DMS 273 (cell line): ENCODE measurements at regions not wholly inside any gene's neighbourhood (a gene's known extent, or its start where the extent isn't known, plus 50 kb on each side); places are given as distances from the start of the nearest gene placed in this dataset.

ENCODE experiments used
- DNase-seq: peaks from one replicate; lab custom pipeline; 2025; ENCODE audit not compliant: unreplicated experiment; lab: John Stamatoyannopoulos, UW

DNA sequence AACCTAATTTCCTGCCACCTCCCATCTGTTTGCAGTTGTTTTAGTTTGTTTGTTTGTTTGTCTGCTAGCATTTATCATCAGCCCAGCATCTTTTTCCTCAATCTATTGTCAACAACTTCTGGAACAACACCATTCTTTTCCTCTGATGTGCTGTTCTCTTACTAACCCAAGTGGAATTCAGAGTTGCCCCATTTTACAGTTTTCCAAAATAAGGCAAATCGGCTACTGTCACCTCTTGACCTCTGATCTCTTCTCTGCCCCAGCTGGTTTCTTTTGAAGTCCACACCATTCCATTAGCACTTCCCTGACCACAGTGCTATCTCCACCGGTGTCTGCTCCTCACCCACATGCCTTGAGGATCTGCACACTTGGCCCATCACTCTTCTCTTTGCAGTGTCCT is 102.4 kb downstream of the EFNB2 start:
- no peak for DNase-seq

DNA sequence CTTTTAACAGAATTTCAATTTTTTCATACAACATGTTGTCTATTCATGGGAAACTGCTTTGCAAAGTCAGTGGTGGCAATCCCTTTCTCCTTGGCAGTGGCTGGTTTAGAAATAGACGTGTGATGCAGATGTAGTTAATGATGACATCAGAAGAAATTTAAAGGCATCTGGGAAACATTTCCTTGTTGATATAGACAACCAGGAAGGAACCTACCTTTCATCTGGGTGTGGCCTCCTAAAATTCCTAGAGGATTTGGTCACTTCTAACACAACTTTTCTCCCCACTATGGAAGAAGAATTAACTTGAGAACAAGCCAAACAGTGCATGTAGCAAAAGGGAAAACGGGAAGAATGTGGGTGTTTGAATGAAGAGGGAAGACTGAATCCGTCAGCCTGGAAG is 102.8 kb downstream of the EFNB2 start:
- no peak for DNase-seq

DNA sequence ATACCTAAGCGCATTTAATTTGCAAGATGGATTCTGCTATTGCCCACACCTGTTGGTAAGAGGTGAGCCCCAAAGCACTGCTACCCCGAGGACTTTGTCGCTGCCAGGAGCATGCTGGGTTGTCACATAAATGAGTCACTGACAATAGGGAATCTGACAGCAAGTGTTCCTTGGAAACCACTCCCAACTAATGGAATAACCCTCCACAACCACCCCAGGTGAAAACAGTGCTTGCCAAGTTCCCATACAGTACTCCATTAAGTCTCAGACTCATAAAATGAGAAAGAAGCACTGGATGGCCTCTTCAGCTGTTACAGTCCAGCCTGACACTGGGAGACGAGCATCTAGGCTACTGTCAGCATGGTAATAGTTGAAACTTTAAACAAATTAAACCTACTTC is 108.6 kb downstream of the EFNB2 start:
- no peak for DNase-seq

DNA sequence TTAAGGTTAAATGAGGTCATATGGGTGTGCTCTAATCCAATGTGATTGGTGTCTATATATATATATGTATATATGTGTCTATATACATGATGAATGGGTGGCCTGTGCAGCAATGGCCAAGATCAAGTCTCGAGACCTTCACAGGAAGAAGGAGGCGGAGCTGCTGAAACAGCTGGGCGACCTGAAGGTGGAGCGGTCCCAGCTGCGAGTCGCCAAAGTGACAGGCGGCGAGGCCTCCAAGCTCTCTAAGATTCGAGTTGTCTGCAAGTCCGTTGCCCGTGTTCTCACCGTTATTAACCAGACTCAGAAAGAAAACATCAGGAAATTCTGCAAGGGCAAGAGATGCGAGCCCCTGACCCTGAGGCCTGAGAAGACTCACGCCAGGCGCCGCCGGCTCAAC is 109.8 kb downstream of the EFNB2 start:
- DNase-seq: no peak

DNA sequence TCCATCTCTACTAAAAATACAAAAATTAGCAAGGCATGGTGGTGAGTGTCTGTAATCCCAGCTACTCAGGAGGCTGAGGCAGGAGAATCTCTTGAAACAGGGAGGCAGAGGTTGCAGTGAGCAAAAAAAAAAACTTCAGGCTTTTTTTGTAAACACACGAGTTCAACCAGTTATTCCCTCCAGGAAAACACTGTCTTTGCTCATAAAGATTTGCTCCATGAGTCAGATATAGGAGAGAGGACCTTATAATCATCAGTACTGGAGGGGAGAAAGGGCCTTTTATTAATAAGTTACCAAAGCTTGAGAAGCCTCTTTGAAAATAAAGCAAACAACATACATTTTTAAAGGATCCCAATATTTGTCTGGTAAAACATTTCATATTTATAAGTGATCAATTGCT is 110.7 kb downstream of the EFNB2 start:
- no peak for DNase-seq

DNA sequence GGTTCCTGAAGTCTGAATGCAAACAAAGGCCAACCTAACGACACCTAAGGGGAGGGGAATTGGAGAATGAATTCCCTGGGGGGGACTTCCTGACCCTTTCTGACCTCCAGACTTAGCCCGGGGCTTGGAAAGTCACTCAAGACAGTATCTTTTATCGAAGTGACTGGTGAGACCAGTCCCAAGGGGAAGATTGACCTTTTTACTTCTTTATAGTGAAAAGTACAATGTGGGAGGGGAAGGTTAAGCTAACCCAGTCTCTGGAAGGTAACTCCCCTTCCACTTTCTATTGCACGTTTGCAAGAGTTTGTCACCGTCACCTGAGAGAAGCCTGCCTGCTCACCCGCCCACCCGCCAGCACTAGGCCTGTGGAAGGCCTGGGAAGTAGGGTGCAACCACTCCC is 111.9 kb downstream of the EFNB2 start:
- DNase-seq: no peak

DNA sequence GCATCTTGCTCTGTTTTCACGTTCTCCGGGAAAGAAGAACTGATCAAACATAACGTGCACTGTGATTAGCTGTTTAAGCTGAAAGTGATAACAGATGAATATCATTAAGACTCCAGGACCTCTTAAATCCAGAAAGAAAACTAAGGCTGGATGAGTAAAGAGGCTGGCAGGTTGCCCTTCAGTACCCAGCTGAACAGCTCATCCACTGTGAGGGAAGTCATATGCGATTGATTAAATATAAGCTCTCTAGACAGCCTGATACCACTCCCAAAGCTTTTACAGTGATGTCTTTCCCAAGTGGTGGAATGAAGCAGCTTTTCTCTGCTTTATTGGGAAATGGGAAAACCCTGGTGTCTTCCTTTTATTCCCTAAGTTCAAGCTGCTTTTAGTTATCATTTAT is 116.9 kb downstream of the EFNB2 start:
- peak; percentile 0 for DNase-seq

DNA sequence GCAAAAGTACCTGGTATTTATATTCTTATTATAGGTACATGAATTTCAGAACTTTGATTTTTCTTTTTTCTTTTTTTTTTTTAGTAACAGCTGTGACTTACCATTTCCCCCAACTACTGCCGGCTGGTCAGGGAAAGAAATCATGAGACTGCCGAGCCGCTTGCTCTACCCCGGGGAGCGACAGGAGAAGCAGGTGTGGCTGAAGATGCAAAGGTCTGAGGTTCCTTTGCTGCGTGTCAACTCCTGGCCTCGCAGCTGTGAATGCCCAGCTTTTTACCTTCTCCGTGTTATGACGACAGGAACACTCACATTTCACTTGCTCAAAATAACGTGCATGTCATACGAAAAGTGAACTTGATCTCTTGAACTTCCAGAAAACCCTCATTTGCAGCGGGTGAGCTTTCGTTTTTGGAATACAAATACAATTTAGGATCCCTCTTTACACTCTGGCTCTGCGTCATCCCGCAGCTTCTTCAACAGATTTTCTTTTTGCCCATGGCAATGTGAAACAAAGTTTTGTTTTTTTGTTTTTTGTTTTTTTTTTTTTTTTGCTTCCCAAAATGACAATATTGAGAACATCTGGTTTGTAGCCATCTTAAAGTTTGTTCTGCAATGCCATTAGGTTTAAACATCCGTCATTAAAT is 117.9 kb downstream of the EFNB2 start:
- DNase-seq: no peak

DNA sequence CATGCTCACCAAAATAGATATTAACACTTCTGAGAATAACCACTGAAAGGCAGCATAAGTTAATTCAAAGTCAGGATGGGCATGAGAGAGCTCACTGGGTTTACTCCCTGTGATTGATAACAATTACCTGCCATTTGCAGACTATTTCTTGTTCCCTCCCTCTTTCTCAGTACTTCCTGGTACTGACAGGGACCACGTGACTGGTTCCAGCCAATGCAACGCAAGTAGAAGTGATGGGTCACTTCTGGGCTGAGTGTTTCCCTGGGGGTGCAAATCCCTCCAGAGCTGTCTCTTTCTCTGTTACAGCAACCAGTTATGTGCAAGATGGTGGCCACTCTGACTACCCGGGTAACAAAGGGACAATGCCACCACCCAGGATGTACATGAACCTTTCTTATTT is 118.8 kb downstream of the EFNB2 start:
- no peak for DNase-seq

DNA sequence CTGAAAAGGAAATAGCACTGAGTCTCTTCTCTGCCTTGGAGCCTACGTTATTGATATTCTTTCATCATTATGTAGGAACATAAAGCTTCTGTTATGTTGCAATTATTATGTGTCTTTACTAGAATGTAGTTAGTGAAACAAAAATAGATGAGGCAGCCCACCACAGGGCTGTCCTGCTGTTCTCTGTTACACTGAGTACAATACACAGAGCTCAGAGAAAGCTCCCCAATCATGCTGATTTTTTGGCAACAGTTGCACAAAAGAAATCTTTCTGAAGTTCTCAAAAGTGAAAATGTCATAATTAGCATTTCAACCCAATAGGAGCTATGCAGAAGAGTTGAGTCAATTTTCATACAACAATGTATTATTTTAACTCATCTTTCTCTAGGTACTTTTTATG is 119.5 kb downstream of the EFNB2 start:
- DNase-seq: no peak

DNA sequence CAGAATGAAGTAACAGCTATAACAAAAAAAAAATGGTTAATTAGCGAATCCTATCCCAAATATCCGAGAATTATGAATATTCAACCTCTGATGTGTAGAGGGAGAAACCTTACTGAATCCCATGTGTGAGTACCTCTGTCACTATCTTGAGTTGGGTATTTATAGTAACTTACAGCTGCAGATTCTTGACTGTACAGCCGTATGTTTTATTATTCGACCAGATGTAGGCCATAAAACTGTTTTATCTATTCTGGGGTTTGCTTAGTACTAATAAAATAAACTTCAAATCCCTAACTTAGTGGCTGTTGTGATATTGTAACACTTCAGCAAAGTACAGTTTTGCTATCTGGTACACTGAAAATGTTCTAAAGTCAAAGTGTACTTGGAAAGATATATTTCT is 120.0 kb downstream of the EFNB2 start:
- DNase-seq: no peak

DNA sequence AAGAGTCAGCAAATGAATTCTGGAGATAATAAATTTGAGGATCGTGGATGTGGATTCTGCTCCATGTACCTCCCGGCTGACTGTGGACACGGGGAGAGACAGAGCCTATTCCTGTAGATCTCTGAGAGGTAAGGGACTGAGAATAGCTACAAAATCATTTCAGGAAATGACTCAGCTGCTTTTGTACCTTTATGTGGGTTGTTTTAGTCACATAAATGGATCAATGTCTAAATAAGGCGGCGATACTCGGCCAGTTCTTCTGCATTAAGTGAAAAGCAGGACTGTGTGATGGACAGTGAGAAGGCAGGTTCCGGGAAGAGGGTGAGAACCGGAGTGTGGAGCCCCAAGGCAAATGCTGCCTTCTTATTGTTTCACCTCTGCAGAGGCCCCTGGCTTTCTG is 128.1 kb downstream of the EFNB2 start:
- no peak for DNase-seq

DNA sequence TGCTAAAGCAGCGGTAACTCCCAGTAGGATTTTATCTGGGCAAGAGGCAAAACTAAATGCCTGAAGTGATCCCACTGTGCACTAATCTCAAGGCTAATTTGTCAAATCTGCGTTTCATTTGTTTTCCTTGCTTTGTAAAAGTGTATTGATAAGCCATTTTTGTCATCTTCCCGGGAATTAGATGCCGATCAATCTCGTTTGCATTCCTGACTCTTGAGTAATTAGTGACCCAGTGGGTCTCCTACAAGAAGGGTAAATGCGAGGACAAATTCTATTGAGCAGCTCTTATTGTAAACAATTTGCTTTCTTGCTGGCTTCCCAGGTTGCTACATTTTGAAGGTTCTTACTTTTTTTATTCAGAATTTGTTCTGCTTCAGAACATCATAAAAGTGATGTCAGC is 129.7 kb downstream of the EFNB2 start:
- no peak for DNase-seq

DNA sequence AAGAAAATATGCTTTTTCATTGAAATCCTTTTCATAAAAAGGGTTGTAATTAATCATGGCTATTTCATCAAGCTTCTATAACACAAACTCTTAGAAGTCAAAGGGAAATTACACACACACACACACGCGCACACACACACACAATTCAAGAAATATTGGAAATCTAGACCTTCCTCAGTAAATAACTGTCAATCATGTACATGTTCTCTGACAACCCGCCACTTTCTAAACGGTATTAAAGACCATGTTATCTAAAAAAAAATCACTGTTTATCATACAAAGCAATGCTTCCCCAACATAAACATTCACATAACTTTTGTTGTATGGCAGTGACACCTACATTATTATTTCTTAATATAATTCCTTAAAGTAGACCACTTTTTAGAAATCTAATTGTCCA is 132.2 kb downstream of the EFNB2 start:
- DNase-seq: no peak

DNA sequence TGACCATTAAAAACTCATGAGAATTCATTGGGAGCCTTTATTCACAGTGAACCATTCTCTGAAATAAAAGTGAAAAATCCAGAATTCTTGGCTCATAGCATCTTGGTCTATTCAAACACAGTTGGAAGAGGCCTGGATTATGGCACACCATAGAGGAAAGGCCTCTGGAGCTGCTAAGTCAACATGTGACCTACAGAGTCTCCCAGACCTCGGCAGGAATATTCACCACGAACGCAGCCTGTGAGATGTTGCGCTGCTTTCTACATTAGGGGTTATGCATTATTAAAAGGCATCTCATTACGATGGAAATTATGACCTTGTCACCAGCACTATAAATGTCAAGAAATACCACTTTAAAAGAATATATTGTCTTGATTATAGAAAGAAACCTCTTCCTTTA is 132.6 kb downstream of the EFNB2 start:
- DNase-seq: no peak

DNA sequence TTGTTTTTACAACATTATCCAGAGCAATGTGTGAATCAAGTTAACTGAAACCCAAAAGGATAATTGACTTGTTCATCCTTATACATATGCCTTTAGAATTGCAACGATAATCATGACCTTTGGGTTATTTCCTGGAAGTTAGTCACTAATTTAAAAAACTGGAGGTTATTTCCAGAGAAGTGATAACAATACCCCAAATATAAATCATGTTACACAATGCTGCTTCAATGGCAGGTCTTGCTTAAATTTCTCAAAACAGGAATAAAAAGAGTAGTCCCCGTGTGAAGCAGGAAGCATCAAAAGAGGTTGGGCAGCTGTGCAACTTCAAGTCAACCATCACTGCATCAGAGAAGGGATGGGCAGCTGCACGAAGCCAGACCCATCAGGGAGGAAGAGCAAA is 134.4 kb downstream of the EFNB2 start:
- DNase-seq: no peak

DNA sequence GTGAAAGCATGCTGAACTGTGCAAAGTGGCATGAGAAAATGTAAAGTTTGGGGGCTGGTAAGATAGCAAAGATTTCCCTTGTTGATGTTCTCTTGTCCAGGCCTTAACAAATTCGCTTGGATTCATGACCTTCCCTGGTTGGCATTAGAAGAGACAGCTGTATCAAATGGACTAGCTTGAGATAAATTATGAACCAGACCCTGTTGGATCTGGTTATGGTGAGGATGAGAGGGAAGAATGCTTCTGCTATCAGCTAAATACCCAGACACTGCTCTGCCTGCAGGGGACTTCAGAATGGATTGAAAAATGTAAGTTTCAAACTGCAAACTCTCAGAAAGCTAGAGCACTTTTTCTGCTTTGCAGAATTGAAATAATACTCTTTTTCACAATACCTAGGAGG is 135.2 kb downstream of the EFNB2 start:
- DNase-seq: no peak

DNA sequence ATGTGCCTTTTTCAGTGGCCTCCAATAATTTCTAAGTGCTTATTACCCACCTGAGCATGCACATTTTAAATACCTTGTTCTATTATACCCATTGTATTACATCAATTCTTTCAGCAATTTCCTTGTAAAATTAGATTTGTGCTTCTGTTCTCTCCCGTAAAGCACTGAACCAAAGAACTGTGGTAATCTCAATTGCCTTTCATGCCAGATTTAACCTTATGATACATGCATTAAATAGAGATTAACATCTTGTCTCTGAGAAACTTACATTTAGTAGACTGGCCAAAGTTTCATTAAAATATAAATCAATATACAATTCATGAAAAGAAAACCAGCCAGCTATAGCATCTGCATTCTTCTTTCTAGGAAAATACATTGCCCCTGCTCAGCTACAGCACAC is 137.2 kb downstream of the EFNB2 start:
- no peak for DNase-seq

DNA sequence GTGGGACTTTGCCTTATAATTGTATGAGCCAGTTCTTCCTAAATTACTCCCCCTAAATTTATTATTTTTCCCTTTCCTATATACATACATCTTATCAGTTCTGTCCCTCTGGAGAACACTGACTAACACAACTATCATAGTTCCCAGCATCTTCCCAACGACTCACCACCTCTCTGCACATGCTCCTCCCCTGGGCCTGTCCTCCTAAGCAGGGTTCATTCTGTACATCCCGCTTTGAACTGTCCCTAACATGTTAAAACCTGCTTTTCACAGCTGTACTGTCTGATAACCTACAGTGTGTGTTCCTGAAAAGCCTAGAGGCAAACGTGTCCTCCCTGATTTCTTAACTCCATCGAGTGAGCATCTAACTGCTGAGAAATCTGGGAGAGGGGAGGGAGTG is 141.7 kb downstream of the EFNB2 start:
- no peak for DNase-seq

DNA sequence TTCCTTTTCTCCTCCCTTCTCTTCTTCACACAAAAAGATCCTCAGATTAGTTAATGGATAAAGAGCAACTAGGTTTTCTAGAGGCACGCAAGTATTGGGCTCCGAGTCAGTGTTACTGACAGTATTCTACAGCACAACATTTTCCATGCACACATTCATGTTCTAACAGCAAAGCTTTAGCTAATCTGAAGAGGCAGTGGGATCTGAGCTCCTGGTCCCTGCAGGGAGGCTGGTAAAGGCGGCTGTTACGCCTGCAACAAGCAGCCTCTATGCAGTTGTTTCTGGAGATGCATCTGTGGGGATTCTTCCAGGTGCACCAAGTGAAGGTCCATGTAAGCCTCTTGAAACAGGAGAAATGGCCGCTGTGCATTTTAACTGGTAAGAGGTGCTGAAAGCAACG is 143.8 kb downstream of the EFNB2 start:
- DNase-seq: no peak

DNA sequence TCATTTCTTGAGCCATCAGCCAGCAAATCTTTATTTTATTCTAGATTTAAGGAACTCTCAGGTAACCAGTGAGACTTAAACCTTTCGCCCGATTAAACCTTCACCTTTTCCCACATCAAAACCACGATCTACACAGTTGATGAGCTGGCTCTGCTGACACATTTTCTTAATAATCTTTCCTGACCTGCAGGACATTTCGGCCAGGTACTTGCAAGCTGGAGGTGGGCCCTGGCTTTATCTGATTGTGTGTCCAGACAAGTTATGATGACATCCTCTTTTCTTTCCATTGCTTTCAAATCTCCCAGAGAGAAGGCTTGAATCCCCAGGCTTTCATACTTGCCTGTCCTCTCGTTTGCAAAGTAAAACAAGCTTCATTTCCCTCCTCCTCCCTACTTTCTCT is 144.2 kb downstream of the EFNB2 start:
- no peak for DNase-seq

DNA sequence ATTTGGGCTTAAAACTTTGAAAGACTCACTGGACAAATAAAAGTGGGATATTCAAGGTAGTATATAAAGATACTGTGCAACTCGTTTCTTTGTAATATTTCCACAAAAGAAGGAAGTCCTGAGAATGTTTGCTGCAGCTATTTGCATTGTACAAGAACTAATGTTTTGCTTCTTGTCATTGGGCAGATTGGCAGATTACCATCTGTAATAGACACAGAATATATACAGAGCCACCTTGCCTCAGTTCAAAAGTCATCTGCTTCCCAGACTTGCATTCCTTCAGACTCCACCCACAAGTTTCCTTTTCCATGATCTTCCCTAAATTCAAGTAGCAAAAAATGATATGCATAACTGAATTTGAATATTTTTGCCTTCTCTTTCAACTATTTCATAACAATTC is 145.1 kb downstream of the EFNB2 start:
- DNase-seq: no peak

DNA sequence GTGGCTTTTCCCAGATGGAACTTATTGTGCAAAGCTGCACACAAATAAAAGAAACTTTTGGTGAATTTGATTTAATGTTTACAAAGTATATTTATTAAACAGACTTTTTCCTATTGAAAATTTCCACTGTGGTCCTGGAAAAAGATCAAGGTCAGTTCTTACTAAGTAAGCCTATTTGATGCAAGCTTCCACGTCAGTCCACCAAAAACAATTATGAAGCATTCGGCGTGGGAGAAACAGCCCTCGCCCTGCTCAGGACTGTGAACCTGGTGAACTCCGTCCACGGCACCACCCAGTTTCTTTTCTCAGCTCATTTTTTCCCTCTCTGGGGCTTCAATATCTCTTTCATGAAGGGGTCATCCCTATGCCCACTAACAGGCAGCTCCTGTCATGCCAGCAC is 149.8 kb downstream of the EFNB2 start:
- DNase-seq: no peak

DNA sequence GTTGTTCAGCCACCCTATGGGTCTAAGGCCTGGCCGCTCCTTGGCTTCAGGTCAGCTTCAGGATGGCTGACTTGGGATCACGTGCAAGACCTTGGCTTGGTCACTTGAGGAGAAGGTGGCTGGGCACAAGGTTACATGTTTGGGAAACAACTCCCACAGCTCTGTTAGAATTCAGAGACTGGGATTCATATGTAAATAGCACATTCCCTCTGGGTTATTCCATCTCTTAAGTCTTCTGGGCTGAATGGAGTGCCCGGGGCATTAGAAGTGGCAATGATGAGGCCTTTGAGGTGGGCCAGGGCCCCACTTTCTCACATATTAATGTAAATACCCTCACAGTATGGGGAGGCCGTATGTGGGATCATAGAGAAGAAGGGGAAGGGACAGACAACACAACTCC is 150.9 kb downstream of the EFNB2 start:
- DNase-seq: no peak
